ENCODE measurements at regions not wholly inside any gene's neighbourhood (a gene's known extent, or its start where the extent isn't known, plus 50 kb on each side); places are given as distances from the start of the nearest gene placed in this dataset.

GRCh38 chr9:111096051-111096450, 57.8 kb upstream of the LPAR1 start:
- no peak for TF ChIP-seq CTCF (IDR thresholded peaks at IDR 0.05)
- TF ChIP-seq POLR2A (IDR thresholded peaks at IDR 0.05): no peak

All from uterus (tissue), 2 donors.